ENCODE measurements at regions not wholly inside any gene's neighbourhood (a gene's known extent, or its start where the extent isn't known, plus 50 kb on each side); places are given as distances from the start of the nearest gene placed in this dataset.

DNA sequence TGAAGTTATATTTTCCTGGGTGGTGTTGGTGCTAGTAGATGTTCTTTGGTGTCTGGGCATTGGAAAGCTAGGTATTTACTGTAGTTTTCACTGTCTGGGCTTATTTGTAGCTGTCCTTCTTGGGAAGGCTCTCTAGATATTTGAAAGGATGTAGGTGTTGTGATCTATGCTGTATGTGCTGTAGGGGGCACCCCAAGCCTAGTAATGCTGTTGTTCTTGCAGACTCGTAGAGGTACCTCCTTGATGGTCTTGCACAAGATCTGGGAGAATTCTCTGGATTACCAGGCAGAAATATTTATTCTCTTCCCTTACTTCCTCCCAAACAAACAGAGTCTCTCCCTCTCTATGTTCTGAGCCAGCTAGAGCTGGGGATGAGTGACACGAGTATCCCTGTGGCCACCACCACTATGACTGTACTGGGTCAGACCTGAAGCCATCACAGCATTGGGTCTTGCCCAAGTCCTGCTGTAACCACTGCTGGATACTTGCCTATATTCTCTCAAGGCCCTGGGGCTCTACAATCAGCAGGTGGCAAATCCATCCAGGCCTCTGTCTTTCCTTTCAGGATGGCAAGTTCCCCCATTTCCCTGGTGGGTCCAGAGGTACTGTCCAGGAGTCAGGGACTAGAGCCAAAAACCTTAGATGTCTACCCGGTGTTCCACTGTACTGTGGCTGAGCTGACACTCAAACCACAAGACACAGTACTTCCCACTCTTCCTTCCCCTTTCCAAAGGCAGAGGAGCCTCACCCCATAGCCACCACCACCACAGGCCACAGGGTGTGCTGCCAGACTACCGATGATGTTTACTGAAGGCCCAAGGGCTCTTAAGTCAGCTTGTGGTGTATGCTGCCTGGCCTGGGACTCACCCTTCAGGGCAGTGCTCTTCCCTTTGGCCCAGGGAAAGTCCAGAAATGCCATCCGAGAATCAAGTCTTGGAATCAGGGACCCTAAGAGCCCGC is 195.2 kb upstream of the DPPA4 start:
- no peak for DNase-seq (ENCODE audit: extremely low spot score)
- POLR2A ChIA-PET, result no interaction called here
- TF ChIP-seq ARNT (IDR thresholded peaks at IDR 0.05) (no peak), L3MBTL2 (conservative IDR thresholded peaks at IDR 0.05) (no peak), PKNOX1 (IDR thresholded peaks at IDR 0.05) (no peak), LEF1 (IDR thresholded peaks at IDR 0.05; ENCODE audit: borderline replicate concordance) (no peak), FOXA1 (IDR thresholded peaks at IDR 0.05) (no peak), NFRKB (IDR thresholded peaks at IDR 0.05) (no peak), SP1 (IDR thresholded peaks at IDR 0.05) (no peak), SUZ12 (IDR thresholded peaks at IDR 0.05) (no peak)
- CTCF ChIA-PET, result interaction anchor here (0.7 to 2.0 kb wide), 2 partner anchors 782 to 1443 kb away, joined by 3 to 4 read pairs; no protein-coding TSS in a partner anchor

DNA sequence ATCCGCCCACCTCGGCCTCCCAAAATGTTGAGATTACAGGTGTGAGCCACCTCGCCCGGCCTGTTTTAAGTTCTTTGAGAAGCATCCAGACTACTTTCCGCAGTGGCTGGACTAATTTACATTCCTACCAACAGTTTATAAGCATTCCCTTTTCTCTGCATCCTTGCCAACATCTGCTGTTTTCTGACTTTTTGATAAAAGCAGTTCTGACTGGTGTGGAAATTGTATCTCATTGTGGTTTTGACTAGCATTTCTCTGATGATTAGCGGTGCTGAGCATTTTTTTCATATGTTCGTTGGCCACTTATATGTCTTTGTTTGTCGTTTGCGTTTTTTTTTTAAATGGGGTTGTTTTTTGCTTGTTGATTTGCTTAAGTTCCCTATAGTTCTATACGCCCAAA is 208.4 kb upstream of the DPPA4 start:
- TF ChIP-seq ZNF384 (IDR thresholded peaks at IDR 0.05) (no peak), PKNOX1 (IDR thresholded peaks at IDR 0.05) (no peak), ARNT (IDR thresholded peaks at IDR 0.05) (no peak), SP1 (IDR thresholded peaks at IDR 0.05) (no peak), HDGF (IDR thresholded peaks at IDR 0.05; ENCODE audit: borderline replicate concordance) (no peak), FOXK2 (IDR thresholded peaks at IDR 0.05) (no peak), CTBP1 (IDR thresholded peaks at IDR 0.05; ENCODE audit: borderline replicate concordance) (no peak), TARDBP (IDR thresholded peaks at IDR 0.05) (no peak), NFRKB (IDR thresholded peaks at IDR 0.05) (no peak), SUZ12 (IDR thresholded peaks at IDR 0.05) (no peak)
- ChIA-PET POLR2A (no interaction called here), CTCF (no interaction called here)
- no peak for DNase-seq (ENCODE audit: extremely low spot score)

- ChIA-PET CTCF (no interaction called here), POLR2A (no interaction called here)
- DNase-seq (ENCODE audit: extremely low spot score), result no peak
- TF ChIP-seq PKNOX1 (IDR thresholded peaks at IDR 0.05), result no peak
- no peak for TF ChIP-seq ARNT (IDR thresholded peaks at IDR 0.05)
- no peak for TF ChIP-seq FOXA1 (IDR thresholded peaks at IDR 0.05)
- TF ChIP-seq BHLHE40 (IDR thresholded peaks at IDR 0.05; ENCODE audit: borderline replicate concordance), result no peak
- TF ChIP-seq ZNF384 (IDR thresholded peaks at IDR 0.05), result no peak
- TF ChIP-seq SP1 (IDR thresholded peaks at IDR 0.05), result no peak
Observed at GRCh38 chr3:109548192-109548938, 211.0 kb upstream of the DPPA4 start.

DNA sequence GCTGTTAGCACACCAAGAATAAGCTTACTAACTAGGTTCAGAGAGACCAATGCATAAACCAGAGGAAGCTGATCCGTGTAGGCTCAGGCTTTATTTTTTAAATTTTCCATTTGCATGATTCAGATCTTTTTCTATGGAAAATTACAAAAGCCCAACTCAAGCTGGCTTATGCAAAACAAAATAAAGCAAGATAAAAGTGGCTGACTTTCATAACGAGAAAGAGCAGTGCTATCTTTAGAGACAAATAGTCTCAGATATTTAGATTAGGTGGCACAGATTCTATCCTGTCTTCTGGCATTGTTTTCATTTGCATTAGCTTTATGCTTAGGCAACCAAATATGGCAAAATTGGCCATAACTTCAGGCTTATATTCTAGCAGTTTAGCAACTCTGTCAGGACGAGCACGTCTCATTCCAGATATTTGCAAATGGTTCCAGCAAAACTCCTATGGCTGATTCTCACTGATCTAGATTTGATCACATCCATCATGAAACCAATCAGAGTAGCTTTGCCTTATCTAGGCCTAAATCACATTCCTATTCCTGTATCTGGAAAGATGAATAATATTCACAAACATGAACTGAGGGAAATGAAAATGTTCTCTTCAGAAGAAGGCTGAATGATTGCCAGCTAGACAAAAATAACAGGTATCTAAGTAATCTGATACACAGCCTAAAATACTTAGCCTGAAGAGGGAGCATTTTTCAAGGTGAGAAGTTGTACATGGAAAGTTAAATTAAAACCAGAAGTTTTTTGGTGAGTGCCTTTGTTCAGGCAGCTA is 216.4 kb upstream of the DPPA4 start:
- ChIA-PET CTCF (no interaction called here), POLR2A (no interaction called here)
- no peak for DNase-seq (ENCODE audit: extremely low spot score)
- no peak for TF ChIP-seq ZNF384 (IDR thresholded peaks at IDR 0.05)
- TF ChIP-seq SUZ12 (IDR thresholded peaks at IDR 0.05), result no peak
- TF ChIP-seq ARNT (IDR thresholded peaks at IDR 0.05), result no peak
- no peak for TF ChIP-seq SP1 (IDR thresholded peaks at IDR 0.05)
- no peak for TF ChIP-seq LEF1 (IDR thresholded peaks at IDR 0.05; ENCODE audit: borderline replicate concordance)
- no peak for TF ChIP-seq CTBP1 (IDR thresholded peaks at IDR 0.05; ENCODE audit: borderline replicate concordance)
- no peak for TF ChIP-seq NFRKB (IDR thresholded peaks at IDR 0.05)
- no peak for TF ChIP-seq L3MBTL2 (conservative IDR thresholded peaks at IDR 0.05)
- no peak for TF ChIP-seq ELF4 (IDR thresholded peaks at IDR 0.05)
- no peak for TF ChIP-seq HDGF (IDR thresholded peaks at IDR 0.05; ENCODE audit: borderline replicate concordance)

- DNase-seq (ENCODE audit: extremely low spot score), result no peak
- POLR2A ChIA-PET, result no interaction called here
- TF ChIP-seq FOXK2 (IDR thresholded peaks at IDR 0.05) (no peak), ELF4 (IDR thresholded peaks at IDR 0.05) (no peak), SP1 (IDR thresholded peaks at IDR 0.05) (no peak), SUZ12 (IDR thresholded peaks at IDR 0.05) (no peak)
- CTCF ChIA-PET, result no interaction called here
Observed at GRCh38 chr3:109559389-109559788, 222.0 kb upstream of the DPPA4 start.

DNA sequence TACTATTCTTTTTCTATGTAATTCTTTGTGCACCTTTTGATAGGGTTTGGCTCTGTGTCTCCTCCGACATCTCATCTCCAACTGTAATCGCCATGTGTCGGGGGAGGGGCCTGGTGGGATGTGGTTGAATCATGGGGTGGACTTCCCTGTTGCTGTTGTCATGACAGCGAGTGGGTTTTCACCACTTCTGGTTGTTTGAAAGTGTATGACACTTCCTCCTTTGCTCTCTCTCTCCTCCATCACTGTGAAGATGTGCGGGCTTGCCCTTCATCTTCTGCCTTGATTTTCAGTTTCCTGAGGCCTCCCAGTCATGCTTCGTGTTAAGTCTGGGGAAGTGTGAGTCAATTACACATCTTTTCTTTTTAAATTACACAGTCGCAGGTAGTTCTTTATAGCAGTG is 225.8 kb upstream of the DPPA4 start:
- ChIA-PET CTCF (no interaction called here), POLR2A (no interaction called here)
- TF ChIP-seq CTBP1 (IDR thresholded peaks at IDR 0.05; ENCODE audit: borderline replicate concordance) (no peak), FOXK2 (IDR thresholded peaks at IDR 0.05) (no peak), HDGF (IDR thresholded peaks at IDR 0.05; ENCODE audit: borderline replicate concordance) (no peak), BHLHE40 (IDR thresholded peaks at IDR 0.05; ENCODE audit: borderline replicate concordance) (no peak), TARDBP (IDR thresholded peaks at IDR 0.05) (no peak), SP1 (IDR thresholded peaks at IDR 0.05) (no peak), ELF4 (IDR thresholded peaks at IDR 0.05) (no peak), ZNF384 (IDR thresholded peaks at IDR 0.05) (no peak)
- DNase-seq (ENCODE audit: extremely low spot score), result no peak

Data from HEK293T (cell line).